IPS-NIHi7 (cell line): ENCODE measurements at regions not wholly inside any gene's neighbourhood (a gene's known extent, or its start where the extent isn't known, plus 50 kb on each side); places are given as distances from the start of the nearest gene placed in this dataset.

ENCODE experiments used
- DNase-seq: peaks from one replicate; pipeline ENCODE4 v3.0.0; 2012; ENCODE audit warnings: mixed read lengths; ENCODE audit errors: extremely low spot score

DNA sequence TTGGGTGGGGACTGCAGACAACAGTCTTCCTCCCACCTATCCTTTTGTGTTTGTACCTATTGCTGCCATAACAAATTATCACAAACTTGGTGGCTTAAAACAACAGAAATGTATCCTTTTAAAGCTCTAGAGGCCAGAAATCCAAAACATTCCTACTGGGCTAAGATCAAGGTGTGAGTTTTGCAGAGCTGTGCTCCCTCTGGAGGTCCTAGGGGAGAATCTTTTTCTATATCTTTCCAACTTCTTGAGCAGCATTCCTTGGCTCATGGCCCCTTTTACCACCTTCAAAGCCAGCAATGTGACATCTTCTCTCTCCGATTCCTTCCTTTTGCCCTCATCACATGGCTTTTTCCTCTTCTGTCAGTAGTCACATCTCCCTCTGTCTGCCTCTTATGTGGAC is 190.6 kb downstream of the TTC8 start:
- no peak for DNase-seq

DNA sequence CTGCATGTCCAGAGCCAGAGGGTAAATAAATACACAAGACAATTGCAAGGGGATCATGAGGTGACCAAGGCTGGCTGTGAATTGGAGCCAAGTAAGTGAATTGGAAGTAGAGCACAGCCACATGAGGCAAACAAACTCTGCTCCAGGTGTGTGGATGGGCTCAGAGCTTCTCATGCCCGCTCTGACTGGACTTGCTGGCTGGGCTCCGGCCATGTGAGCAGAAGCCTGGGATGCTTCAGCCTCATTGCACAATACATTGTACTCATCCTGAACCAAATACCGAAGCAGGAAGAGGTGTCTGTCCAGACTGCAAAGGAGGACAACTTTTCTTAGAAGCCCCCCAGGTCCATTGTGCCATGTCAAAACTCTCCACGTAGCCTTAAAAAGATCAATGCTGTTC is 193.0 kb downstream of the TTC8 start:
- DNase-seq = no peak

DNA sequence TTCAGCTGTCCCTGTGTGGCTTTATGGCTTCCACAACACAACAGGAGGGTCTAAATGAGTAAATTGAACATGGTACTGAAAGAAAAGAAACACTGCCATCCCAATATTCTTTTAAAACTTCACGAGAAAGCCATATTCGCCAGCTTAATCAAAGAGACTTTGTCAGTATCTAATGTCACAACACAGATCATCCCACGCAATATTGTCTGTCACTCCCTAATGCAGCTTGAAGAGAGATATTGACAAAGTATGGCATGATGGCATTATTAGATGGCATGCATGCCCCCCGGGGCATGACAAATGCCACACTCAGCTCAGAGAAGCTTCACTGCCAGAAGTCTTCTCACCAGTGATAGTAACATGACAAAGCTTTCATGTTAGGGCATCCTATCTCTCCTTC is 197.8 kb downstream of the TTC8 start:
- DNase-seq = no peak

DNA sequence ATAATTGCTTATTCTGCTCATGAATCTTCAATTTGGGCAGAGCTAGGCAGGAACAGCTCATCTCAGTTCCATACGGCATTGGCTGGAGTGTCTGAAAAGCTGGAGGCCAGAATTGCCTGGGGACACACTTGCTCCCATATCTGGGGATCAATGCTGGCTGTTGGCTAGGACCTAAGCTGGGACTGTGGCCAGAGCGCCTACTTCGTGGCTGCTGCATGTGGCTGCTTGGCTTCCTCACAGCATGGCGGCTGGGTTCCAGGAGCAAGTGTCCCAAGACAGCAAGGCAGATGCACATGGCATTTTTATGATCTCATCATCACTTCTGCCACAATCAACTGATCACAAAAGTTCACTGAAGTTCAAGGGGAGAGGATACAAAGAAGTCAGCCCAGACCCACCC is 200.2 kb downstream of the TTC8 start:
- no peak for DNase-seq

DNA sequence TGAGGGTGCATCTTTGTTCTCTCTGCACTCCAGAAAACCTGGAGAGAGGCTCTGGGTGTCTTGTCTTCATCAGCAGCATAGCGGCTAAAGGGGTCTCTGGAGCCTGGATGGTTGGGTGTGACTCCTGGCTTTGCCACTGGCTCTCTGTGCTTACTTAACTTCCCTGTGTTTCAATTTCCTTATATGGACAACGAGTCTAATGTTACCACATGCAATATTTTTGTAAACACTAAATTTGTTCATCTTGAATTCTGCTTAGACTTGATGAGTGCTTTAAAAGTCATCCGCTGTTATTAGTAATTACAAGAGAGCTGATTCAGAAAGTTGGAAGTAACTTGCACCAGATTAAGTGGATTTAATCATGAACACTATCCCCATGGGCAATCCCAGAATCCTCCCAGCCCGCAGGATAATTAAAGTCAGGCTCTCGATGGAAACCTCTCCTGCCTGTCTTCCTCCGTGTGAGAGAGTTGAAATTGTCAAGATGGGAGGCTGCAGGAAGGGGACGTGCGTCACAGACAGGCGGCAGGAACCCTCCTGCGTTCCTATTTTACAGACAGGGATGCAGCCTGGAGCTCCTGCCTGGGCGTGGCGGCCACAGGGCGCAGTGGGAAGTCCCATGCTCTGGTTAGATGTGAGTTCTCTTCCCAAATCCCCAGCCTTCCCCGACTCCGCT is 201.2 kb downstream of the TTC8 start:
- DNase-seq = no peak

DNA sequence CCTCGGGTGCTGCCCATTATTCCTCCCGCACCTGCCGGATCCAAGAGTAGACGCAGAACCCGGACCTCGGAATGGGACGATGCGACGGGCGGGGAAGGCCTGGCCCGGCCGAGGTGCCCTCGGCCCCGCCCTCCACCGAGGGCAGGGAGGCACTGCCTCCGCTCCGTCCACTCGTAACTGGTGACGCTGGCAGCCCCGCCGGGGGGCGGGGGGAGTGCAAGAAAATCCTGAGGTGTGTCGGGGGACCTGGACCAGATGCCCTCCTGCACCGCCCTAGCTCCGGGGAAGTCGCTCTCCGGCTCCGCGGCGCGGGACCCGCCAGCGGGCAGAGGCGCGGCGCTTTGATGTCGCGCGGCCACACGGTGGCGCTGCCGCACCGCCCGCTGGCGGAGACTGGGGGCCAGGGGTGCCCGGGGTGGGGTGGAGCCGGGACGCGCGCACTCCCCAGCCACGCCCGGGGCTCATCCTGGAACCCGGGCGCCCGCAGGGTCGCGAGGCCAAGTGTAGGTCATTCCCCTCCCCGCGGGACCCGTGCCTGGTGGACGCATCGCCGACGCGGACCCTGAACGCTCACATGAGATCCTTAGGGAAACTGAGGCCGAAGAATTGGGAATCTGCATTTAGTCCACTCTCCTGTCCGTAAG is 202.8 kb downstream of the TTC8 start:
- DNase-seq = peak; percentile 91

DNA sequence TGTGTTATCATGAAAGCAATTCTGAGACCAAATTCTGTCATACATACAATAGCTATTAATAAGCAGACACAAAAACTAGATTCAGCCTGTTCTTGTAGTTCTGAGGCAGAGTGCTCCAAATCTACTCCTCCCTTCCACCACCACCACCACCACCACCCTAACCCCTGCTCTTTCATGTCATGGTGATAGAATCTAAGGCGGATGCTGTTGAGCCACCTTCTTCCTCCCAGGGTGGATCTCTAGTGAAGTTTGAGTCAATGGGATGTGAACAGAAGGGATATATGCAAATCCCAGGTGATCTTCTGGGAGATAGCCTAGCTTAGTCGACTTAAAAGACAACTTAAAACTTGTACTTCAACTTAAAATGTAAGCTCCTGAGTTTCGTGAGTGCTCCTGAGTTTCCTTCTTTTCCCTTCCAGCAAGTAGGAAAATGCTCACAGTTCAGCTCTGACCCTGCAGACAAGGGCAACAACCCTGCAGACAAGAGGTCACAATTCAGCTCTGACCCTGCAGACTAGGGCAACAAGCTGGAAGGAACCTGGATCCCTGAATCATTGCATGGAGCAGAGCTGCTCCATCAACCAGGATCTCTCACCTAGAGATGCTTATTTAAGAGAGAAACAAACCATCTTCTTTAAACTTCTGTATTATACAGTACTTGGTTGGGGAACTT is 204.1 kb downstream of the TTC8 start:
- DNase-seq = no peak

DNA sequence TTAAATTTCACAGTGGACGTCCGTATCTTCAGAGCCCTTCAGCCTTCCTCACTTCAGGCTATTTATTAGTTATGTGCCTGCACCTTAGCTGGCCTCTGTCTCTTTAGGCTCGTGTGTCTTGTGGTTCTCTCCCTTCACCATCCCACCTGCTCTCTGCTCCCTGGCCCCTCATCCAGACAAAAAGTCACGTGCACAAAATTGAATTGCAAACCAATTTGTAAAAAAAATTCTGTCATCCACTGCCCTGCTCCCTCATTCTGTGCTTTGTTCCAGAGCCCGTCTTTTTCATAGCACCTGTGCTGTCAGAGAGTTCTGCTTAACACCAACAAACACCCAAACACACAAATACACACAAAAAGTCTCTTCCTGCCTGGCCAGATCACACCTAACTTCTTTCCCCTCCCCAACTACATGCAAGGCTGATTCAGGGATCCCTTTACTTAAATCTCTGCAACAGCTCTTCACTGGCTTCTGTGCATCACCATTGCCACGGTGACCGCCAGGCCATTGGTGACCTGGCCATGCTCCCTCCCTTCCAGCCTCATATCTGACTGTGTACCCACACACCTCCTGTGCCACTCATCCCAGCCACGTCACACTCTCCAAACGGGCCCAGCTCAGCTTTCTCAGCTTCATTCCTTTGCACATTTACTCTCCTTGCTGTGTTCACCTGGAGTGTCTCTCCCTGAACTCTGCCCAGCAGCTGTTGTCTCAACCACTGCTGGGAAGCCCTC is 205.7 kb downstream of the TTC8 start:
- no peak for DNase-seq

DNA sequence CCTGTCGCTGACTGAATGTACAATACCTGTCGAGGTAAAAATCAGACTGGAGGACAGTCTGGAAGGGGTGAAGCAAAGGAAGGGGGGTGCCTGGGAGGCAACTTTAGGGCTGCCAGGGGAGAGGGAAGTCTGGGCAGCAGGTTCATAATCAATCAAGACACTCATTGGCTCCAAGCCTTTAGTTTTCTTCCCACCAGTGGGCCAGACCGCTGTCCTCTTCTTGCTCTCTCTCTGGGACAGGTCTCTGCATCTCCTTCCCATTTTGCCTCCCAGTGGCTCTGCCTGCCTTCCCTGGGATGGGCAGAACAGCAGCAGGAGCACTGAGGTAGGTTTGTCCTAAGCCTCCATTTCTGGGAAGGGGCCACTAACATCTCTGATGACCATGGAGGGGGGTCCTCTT is 206.5 kb downstream of the TTC8 start:
- DNase-seq = no peak

DNA sequence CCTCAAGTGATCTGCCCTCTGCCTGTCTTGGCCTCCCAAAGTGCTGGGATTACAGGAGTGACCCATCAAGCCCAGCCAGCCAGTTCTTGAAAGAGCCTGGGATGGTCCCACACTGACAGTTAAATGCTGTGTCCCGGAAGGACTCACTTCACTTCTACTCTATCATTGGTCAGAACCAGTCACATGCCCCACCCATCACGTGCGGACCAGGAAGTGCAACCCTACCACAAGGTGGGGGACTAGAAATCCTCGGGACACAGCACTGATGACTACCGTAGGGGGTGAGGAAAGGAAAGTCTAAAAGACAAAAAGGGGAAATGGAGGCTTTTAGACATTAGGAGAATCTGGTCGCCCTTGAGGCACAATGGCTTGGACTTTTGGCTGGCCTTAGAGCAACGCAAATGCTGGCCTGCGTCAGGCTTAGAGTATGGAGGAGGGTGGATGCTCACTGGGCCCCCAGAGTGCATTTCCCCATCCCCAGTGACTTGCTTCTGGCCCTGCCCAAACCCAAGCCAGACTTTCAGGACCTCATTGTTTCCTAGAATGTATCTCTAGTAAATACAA is 207.7 kb downstream of the TTC8 start:
- peak; percentile 41 for DNase-seq

DNA sequence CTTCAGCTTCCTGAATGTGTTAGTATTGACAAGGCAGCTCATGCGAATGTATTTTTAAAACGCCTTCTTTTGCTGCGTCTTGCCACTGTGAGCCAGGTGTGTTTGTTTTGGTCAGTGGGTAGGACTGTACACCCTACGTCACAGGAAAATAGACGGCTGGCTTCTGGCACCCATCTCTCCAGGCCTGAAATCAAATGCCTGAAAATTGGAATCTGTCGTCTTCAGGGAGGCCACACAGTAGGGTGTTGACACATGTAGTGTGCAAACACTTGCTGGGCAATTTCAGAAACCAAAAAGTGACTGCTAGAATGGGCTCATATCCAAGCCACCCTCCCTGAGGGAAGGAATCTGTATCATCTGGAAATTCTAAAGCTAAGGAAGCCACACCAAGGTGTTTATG is 209.3 kb downstream of the TTC8 start:
- DNase-seq = no peak

DNA sequence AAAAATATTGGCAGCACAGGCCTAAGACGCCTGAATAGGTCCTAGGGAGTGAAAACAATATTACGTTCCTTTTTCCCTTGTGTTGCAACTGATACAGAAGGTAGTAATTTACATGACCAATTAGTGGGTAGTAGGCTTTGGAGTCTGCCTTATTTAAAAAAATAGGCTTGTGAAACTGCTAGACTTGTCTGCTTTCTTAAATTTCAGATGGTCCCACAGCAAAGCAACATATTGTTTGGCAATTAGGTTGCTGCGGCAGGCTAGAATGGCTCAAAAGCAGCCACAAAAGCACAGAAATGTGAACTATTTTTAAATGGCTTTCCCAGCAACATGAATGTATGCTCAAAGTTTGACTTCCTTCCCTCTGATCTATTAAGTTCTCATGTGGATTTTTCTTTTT is 211.9 kb downstream of the TTC8 start:
- DNase-seq = no peak

DNA sequence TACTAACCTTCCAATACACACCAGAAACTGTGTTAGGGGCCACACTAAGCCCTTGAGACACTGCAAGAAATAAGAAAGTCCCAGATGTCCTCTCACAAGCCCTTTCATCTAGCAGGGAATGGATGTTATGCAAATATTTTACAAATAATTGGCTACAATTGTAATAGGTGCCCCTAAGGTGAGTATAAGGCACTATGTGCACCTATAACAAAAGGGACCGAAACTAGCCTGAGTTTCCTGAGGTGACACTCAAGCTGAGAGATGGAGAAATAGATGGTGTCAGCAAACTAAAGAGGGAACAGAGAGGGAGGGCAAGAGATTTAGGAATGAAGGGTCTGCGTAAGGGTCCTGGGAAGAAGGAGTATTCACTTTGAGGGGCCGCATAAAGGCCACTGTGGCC is 212.6 kb downstream of the TTC8 start:
- DNase-seq = no peak

DNA sequence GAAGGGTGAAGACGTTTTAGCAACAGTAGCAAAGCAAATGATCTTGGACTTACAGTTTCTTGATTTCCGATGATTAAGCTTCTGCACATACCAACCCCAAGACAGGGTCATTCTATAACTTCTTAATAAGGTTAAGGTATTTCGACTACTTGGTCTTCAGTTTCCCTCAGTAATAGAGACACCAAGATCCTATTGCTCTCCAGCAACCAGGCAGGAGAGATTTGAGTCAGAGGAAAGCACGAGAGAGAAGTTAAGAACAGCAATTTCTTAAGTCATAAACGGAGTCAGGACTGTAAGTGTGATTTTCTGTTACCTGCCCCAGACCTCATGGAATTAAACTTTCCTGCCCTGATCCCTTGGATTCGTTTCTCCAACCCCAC is 215.6 kb downstream of the TTC8 start:
- no peak for DNase-seq

DNA sequence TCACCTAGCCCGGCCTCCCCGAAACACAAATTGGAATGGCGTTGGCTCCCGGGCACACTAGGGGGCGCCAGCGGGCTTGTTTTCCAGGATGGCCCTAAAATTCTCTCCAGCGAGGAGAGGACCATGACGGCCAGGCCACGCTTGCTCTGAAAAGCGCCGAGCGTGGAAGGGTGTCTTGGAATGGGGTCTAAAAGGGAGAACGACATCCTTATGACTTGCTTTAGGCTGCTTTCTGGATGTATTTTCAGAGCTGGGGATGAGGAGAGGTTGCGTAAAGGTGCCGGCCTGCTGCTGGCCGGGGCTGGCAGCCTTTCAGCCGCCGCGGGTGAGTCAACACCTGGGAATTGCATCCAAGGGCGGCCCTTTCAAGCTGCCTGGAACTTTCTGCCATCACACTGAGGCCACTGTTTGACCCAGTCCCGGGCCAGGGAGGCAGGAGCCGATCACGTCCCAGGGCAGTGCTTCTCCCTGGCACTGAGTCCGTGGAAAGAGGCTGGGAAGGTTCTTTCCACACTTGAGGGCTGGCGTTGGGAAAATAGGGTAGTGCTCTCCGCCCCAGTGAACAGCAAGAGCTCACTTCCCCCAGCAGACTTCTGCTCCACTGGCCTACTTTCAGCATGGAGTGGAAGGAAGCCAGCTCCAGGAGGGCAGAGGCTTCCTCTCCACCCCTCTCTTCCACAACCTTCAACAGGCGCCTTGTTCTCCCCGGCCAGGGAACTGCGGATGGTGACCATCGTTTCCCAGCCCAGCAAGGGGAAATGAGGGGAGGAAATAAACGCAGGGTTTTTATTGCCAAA is 216.2 kb downstream of the TTC8 start:
- peak; percentile 86 for DNase-seq

DNA sequence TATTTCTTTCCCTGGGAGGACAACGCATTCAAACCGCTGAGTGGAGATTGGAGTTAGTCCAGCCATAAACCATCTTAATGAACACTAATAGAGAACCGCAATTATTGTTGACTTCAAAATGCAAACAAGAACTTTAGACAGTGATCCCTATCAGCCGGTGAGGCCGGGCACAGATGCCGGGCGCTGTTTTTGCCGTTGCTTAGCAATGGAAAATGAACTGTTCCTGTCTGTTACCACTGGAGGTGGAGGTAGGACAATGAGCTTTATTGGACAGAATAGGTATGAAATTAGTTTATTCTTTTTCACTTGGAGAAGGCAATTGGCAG is 216.8 kb downstream of the TTC8 start:
- DNase-seq = no peak

DNA sequence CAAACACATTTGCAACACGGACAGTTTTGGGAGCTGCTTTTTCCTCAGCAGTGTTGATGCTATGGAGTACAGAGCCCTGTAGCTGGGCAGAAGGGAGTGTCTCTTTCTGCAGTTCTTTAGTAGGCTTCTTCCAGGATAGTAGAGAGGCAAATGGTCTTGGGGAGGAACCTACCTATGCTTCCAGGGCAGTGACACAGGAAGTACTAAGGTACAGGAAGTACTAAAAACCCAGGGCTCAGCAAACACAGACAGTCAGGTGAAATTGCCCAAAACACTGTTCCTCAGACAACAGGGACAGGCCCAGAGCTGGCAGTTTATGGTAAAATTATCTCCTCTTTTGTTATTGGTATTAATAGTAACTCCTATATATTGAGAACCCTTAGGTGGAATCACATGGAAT is 217.6 kb downstream of the TTC8 start:
- no peak for DNase-seq

DNA sequence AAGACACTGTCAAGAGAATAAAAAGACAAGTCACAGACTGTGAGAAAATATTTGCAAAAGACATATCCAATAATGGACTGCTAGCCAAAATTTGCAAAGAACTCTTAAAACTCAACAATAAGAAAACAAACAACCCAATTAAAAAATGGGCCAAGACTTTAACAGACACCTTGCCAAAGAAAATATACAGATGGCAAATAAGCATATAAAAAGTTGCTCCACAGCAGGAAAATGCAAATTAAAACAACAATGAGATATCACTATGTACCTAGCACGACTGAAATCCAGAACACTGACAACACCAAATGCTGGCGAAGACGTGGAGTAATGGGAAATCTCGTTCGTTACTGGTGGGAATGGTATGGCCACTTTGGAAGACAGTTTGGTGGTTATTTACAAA is 228.9 kb downstream of the TTC8 start:
- no peak for DNase-seq

DNA sequence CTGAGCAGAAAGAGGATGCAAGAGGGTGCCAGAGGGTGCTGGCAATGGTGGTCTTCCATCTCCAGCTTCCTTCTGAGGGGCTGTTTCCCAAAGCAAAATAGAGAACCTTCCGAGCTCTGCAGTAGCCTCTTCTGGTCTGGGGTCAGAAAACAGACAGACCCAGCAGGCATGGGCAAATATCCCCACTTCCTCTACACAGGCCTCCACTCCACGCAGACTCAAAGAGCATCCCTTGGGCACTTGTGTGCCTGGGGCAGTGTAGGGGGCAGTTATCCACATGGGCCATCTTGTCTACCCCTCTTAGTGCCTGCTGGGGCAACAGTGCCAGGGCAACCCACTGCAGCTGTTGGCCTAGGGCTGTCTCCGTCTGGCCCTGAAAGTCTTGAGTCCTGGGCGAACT is 231.9 kb downstream of the TTC8 start:
- DNase-seq = no peak

DNA sequence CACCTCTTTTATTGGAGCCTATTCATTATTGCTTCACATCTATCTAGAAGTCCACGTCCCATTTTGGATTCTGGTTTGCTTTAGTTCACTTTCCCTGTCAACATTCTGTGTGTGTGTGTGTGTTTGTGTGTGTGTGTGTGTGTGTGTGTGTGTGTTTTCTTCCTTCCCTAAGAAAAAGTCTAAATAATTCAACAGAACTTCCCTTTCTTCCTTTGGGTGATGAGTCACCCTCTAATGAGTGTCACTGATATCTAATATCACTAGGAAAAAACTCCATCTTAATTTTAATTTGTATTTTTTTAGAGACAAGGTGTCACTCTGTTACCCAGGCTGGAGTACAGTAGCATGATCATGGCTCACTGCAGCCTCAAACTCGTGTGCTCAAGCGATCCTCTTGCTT is 234.2 kb downstream of the TTC8 start:
- no peak for DNase-seq

DNA sequence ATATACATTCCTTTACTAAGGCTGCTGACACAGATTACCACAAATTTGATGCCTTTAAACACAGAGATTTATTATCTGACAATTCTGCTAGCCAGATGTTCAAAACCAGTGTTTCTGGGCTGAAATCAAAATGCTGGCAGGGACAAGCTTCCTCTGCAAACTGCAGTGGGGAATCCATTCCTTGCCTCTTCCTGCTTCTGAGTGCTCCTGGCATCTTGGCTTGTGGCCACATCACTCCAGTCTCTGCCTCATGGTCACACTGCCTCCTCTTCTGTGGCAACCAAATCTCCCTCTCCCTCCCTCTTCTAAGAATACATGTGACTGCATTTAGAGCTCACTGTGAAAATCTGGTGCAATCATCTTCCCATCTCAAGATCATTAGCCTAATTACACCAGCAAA is 235.7 kb downstream of the TTC8 start:
- no peak for DNase-seq

DNA sequence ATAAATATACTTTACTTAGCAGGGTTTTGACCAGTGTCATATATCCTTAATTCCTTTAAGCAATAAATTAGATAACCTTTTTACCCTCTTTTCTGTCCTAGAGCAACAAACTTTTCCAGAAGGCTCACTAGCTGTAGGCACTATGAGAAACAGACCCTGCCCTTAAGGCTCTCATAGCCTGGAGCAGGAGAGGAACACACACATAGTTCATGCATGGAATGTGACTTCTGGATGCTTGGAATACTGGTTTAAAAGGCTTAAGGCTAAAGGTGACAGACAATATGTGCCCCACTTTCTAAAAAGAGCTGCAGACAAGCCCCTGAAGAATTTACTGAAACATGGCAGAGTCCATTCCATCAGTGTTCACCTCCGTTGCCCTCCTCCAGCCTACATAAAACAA is 237.2 kb downstream of the TTC8 start:
- DNase-seq = no peak
